HCT116 (cell line): ENCODE measurements at regions not wholly inside any gene's neighbourhood (a gene's known extent, or its start where the extent isn't known, plus 50 kb on each side); places are given as distances from the start of the nearest gene placed in this dataset.

Experiments
- ATAC-seq: fragments of 200-7000 bp; cut with Tn5 transposase; 2 replicates; pipeline ENCODE4 v1.9.1; 2020; ENCODE audit warnings: mild to moderate bottlenecking, moderate library complexity
- BruUV-seq: library from RNA; stranded (reverse); fragments of 400-500 nt; replicated peaks from 2 replicates; lab custom pipeline; 2021; lab: Mats Ljungman, UMichigan
- CTCF ChIA-PET: fragments of 300-600 bp; sonication (Branson Sonifier 250); formaldehyde crosslinking; loops from one replicate; lab custom pipeline; 2021; ENCODE audit warnings: antibody characterized with exemption; lab: Charles Lee
- POLR2A ChIA-PET: fragments of 300-600, 350-600 bp; sonication (Branson Sonifier 250); formaldehyde crosslinking; loops from one replicate; lab custom pipeline; 2021; ENCODE audit warnings: antibody characterized with exemption; lab: Charles Lee
- RAD21 ChIA-PET, 2 experiments: fragments of 300-600 bp; sonication (Branson Sonifier 250); formaldehyde crosslinking; loops; one replicate each; lab custom pipeline; 2023; ENCODE audit warnings: low total read pairs in 2 of 2; ENCODE audit not compliant: uncharacterized antibody in 2 of 2, unreplicated experiment in 2 of 2, low non-redundant PET in 1 of 2; lab: Charles Lee
- DNase-seq: peaks from one replicate; pipeline ENCODE4 v3.0.0-alpha.2; 2010; ENCODE audit warnings: low read depth, low spot score
- H2AFZ ChIP-seq: fragments of 200-600 bp; shearing (Covaris generic), sonication (generic); 2 replicates; pipeline ENCODE4 v1.6.1; 2017; ENCODE audit warnings: low read depth, mixed run types, mixed read lengths, antibody characterized with exemption, low read length; ENCODE audit not compliant: poor library complexity, severe bottlenecking
- H3K27ac ChIP-seq: 2 replicates; pipeline ENCODE4 v1.5.1; 2012; ENCODE audit warnings: low read depth, low read length
- H3K27me3 ChIP-seq: fragments of 200-600 bp; sonication (generic); 2 replicates; pipeline ENCODE4 v1.6.1; 2016; ENCODE audit warnings: mixed run types, low read length, mixed read lengths; ENCODE audit not compliant: insufficient read depth
- H3K36me3 ChIP-seq, 2 experiments: fragments of 200-500 bp in 1 of 2; fragments of 200-600 bp in 1 of 2; sonication (Bioruptor generic) in 1 of 2; sonication (generic) in 1 of 2; 2 replicates each; pipeline versions ENCODE4 v1.5.1 to v1.6.1; 2014 to 2016; ENCODE audit warnings: low read length in 2 of 2, inconsistent platforms in 1 of 2, mixed read lengths in 1 of 2, mixed run types in 1 of 2; ENCODE audit not compliant: insufficient read depth in 2 of 2, control insufficient read depth in 1 of 2
- H3K4me1 ChIP-seq, 2 experiments: fragments of 200-600 bp in 1 of 2; sonication (generic) in 1 of 2; 2 replicates each; pipeline versions ENCODE4 v1.5.1 to v1.6.1; 2012 to 2017; ENCODE audit warnings: low read length in 2 of 2, inconsistent platforms in 1 of 2, mild to moderate bottlenecking in 1 of 2, mixed read lengths in 1 of 2, mixed run types in 1 of 2, moderate library complexity in 1 of 2; ENCODE audit not compliant: insufficient read depth in 2 of 2, control insufficient read depth in 1 of 2
- H3K4me2 ChIP-seq: fragments of 200-600 bp; sonication (generic); 2 replicates; pipeline ENCODE4 v1.6.1; 2017; ENCODE audit warnings: mixed run types, low read length, mixed read lengths
- H3K4me3 ChIP-seq, 2 experiments: fragments of 200-600 bp in 1 of 2; sonication (generic) in 1 of 2; replicated peaks in 1 of 2; 2 replicates each; pipeline ENCODE4 v1.5.1; 2011 to 2016; ENCODE audit warnings: low read length in 2 of 2, control low read depth in 1 of 2, low read depth in 1 of 2, mild to moderate bottlenecking in 1 of 2, mixed read lengths in 1 of 2, mixed run types in 1 of 2
- H3K79me2 ChIP-seq: fragments of 200-600 bp; sonication (generic); 2 replicates; pipeline ENCODE4 v1.6.1; 2017; ENCODE audit warnings: mild to moderate bottlenecking, mixed run types, low read length, moderate library complexity, mixed read lengths; ENCODE audit not compliant: insufficient read depth
- H3K9ac ChIP-seq: fragments of 200-600 bp; sonication (generic); 2 replicates; pipeline ENCODE4 v1.6.1; 2016; ENCODE audit warnings: low read length, mixed read lengths
- H3K9me2 ChIP-seq: fragments of 200-600 bp; sonication (generic), shearing (Covaris generic); 2 replicates; pipeline ENCODE4 v1.6.1; 2017; ENCODE audit warnings: mixed run types, mild to moderate bottlenecking, moderate library complexity; ENCODE audit not compliant: insufficient read depth
- H3K9me3 ChIP-seq, 2 experiments: fragments of 200-500 bp in 1 of 2; fragments of 200-600 bp in 1 of 2; sonication (Bioruptor generic) in 1 of 2; sonication (generic) in 1 of 2; 2 replicates each; pipeline ENCODE4 v1.6.1; 2014 to 2017; ENCODE audit warnings: low read length in 2 of 2, mixed read lengths in 2 of 2, inconsistent platforms in 1 of 2, low read depth in 1 of 2, mild to moderate bottlenecking in 1 of 2, mixed run types in 1 of 2, moderate library complexity in 1 of 2; ENCODE audit not compliant: control insufficient read depth in 1 of 2, insufficient read depth in 1 of 2
- H4K20me1 ChIP-seq: fragments of 200-600 bp; sonication (generic), shearing (Covaris generic); 2 replicates; pipeline ENCODE4 v1.6.1; 2017; ENCODE audit warnings: mixed run types, mild to moderate bottlenecking, moderate library complexity; ENCODE audit not compliant: insufficient read depth
- CBX3 ChIP-seq: IDR thresholded peaks from 2 replicates; pipeline ENCODE4 v1.6.1; 2012; ENCODE audit warnings: low read depth
- CEBPB ChIP-seq: IDR thresholded peaks from 2 replicates; pipeline ENCODE4 v1.6.1; 2012; ENCODE audit warnings: low read depth
- EGR1 ChIP-seq: IDR thresholded peaks from 2 replicates; pipeline ENCODE4 v1.6.1; 2012; ENCODE audit warnings: low read depth
- ELF1 ChIP-seq: IDR thresholded peaks from 2 replicates; pipeline ENCODE4 v1.6.1; 2012; ENCODE audit warnings: low read depth, borderline replicate concordance
- EZH2 ChIP-seq: fragments of 200-600 bp; sonication (generic); IDR thresholded peaks from 2 replicates; pipeline ENCODE4 v1.6.1; 2017; ENCODE audit warnings: antibody characterized with exemption, mixed run types
- EZH2phosphoT487 ChIP-seq: fragments of 200-600 bp; IDR thresholded peaks from 2 replicates; pipeline ENCODE4 v1.6.1; 2018; ENCODE audit warnings: antibody characterized with exemption, borderline replicate concordance
- FOSL1 ChIP-seq: IDR thresholded peaks from 2 replicates; pipeline ENCODE4 v1.6.1; 2012; ENCODE audit warnings: low read depth
- POLR2A ChIP-seq: IDR thresholded peaks from 2 replicates; pipeline ENCODE4 v1.7.0; 2011; ENCODE audit warnings: borderline replicate concordance; ENCODE audit not compliant: insufficient read depth, insufficient read length; ENCODE audit errors: extremely low read depth
- POLR2AphosphoS5 ChIP-seq: IDR thresholded peaks from 2 replicates; pipeline ENCODE4 v1.6.1; 2011; ENCODE audit warnings: mild to moderate bottlenecking, low read depth, low read length, moderate library complexity
- RAD21 ChIP-seq: IDR thresholded peaks from 2 replicates; pipeline ENCODE4 v1.6.1; 2012; ENCODE audit warnings: low read depth, mild to moderate bottlenecking
- SP1 ChIP-seq: IDR thresholded peaks from 2 replicates; pipeline ENCODE4 v1.6.1; 2012; ENCODE audit warnings: low read depth
- YY1 ChIP-seq: IDR thresholded peaks from 2 replicates; pipeline ENCODE4 v1.6.1; 2011; ENCODE audit warnings: low read length, low read depth, moderate library complexity, mild to moderate bottlenecking; ENCODE audit not compliant: insufficient replicate concordance; ENCODE audit errors: extremely low read depth
- ZFX ChIP-seq: fragments of 450-650 bp; IDR thresholded peaks from 2 replicates; pipeline ENCODE4 v1.6.1; 2017
- ZNF274 ChIP-seq: fragments of 200-500 bp; sonication (Bioruptor generic); IDR thresholded peaks from 2 replicates; pipeline ENCODE4 v1.6.1; 2014; ENCODE audit warnings: mild to moderate bottlenecking, low read depth, low read length, inconsistent platforms
- intact Hi-C: fragments of 100-400 bp; cut with micrococcal nuclease; formaldehyde crosslinking; loops from 2 replicates; pipeline ENCODE4 v1.10.0; 2022
- TF ChIP-seq, protein P1 (sequence below): IDR thresholded peaks from 2 replicates; pipeline ENCODE4 v1.6.1; 2011; ENCODE audit warnings: mild to moderate bottlenecking, low read length, moderate library complexity; ENCODE audit not compliant: insufficient replicate concordance; ENCODE audit errors: extremely low read depth
- TF ChIP-seq, protein P2 (sequence below): IDR thresholded peaks from 2 replicates; pipeline ENCODE4 v1.6.1; 2012; ENCODE audit warnings: low read depth
- TF ChIP-seq, protein P3 (sequence below): IDR thresholded peaks from 2 replicates; pipeline ENCODE4 v1.6.1; 2012
- TF ChIP-seq, protein P4 (sequence below), 3 experiments: fragments of 200-600 bp in 1 of 3; sonication (generic) in 1 of 3; IDR thresholded peaks in 2 of 3; conservative IDR thresholded peaks in 1 of 3; 2 replicates each; pipeline ENCODE4 v1.5.1; 2012 to 2017; ENCODE audit warnings: low read depth in 2 of 3, low read length in 2 of 3, antibody characterized with exemption in 1 of 3, borderline replicate concordance in 1 of 3, control low read depth in 1 of 3, mild to moderate bottlenecking in 1 of 3, mixed read lengths in 1 of 3, mixed run types in 1 of 3, moderate library complexity in 1 of 3; ENCODE audit not compliant: insufficient read depth in 1 of 3
- TF ChIP-seq, protein P5 (sequence below): IDR thresholded peaks from 2 replicates; pipeline ENCODE4 v1.6.1; 2012

DNA sequence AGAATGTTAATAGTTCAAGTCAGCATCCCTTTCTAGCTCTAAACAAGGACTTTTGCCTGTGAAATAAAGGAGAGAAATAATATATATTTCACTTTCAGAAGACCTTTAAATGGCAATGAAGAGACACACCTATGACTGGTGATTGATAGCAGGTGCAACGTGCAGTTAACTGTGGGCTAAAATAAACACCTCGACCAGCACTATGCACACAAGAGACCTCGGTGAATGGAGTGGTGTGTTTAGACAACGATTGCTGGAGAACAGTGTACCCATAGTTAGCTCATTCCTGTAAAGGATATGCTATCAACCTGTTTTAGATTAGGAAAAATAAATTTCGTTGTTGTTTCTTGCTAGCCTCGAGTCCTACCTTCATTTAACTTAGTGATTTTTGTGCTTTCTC lies 143.4 kb downstream of the NR4A2 start:
- no peak overlapping the region for H3K4me3 ChIP-seq
- H3K36me3 ChIP-seq, result no peaks in the 10 kb centered on the region
- H4K20me1 ChIP-seq, result no peaks in the 10 kb centered on the region
- ATAC-seq (no peak), DNase-seq (no peak)
- ChIA-PET CTCF (no interaction called here), POLR2A (no interaction called here), RAD21 (no interaction called here)
- no TSS peak for BruUV-seq
- no peaks in the 10 kb centered on the region for H3K79me2 ChIP-seq
- no peak overlapping the region for H3K27ac ChIP-seq
- H3K9me3 ChIP-seq, result no peaks in the 10 kb centered on the region
- no peaks in the 10 kb centered on the region for H3K9me2 ChIP-seq
- TF ChIP-seq, protein P1, sequence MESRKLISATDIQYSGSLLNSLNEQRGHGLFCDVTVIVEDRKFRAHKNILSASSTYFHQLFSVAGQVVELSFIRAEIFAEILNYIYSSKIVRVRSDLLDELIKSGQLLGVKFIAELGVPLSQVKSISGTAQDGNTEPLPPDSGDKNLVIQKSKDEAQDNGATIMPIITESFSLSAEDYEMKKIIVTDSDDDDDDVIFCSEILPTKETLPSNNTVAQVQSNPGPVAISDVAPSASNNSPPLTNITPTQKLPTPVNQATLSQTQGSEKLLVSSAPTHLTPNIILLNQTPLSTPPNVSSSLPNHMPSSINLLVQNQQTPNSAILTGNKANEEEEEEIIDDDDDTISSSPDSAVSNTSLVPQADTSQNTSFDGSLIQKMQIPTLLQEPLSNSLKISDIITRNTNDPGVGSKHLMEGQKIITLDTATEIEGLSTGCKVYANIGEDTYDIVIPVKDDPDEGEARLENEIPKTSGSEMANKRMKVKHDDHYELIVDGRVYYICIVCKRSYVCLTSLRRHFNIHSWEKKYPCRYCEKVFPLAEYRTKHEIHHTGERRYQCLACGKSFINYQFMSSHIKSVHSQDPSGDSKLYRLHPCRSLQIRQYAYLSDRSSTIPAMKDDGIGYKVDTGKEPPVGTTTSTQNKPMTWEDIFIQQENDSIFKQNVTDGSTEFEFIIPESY, result no peak
- TF ChIP-seq RAD21, result no peak
- no peak for TF ChIP-seq CBX3
- TF ChIP-seq EGR1, result no peak
- no peak for TF ChIP-seq SP1
- TF ChIP-seq, protein P2, sequence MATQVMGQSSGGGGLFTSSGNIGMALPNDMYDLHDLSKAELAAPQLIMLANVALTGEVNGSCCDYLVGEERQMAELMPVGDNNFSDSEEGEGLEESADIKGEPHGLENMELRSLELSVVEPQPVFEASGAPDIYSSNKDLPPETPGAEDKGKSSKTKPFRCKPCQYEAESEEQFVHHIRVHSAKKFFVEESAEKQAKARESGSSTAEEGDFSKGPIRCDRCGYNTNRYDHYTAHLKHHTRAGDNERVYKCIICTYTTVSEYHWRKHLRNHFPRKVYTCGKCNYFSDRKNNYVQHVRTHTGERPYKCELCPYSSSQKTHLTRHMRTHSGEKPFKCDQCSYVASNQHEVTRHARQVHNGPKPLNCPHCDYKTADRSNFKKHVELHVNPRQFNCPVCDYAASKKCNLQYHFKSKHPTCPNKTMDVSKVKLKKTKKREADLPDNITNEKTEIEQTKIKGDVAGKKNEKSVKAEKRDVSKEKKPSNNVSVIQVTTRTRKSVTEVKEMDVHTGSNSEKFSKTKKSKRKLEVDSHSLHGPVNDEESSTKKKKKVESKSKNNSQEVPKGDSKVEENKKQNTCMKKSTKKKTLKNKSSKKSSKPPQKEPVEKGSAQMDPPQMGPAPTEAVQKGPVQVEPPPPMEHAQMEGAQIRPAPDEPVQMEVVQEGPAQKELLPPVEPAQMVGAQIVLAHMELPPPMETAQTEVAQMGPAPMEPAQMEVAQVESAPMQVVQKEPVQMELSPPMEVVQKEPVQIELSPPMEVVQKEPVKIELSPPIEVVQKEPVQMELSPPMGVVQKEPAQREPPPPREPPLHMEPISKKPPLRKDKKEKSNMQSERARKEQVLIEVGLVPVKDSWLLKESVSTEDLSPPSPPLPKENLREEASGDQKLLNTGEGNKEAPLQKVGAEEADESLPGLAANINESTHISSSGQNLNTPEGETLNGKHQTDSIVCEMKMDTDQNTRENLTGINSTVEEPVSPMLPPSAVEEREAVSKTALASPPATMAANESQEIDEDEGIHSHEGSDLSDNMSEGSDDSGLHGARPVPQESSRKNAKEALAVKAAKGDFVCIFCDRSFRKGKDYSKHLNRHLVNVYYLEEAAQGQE, result no peak
- no peak for TF ChIP-seq ZNF274
- TF ChIP-seq, protein P3, sequence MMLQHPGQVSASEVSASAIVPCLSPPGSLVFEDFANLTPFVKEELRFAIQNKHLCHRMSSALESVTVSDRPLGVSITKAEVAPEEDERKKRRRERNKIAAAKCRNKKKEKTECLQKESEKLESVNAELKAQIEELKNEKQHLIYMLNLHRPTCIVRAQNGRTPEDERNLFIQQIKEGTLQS, result no peak
- no peak for TF ChIP-seq EZH2
- TF ChIP-seq YY1, result no peak
- no peak for TF ChIP-seq ZFX
- no peak for TF ChIP-seq POLR2AphosphoS5
- TF ChIP-seq, protein P4, sequence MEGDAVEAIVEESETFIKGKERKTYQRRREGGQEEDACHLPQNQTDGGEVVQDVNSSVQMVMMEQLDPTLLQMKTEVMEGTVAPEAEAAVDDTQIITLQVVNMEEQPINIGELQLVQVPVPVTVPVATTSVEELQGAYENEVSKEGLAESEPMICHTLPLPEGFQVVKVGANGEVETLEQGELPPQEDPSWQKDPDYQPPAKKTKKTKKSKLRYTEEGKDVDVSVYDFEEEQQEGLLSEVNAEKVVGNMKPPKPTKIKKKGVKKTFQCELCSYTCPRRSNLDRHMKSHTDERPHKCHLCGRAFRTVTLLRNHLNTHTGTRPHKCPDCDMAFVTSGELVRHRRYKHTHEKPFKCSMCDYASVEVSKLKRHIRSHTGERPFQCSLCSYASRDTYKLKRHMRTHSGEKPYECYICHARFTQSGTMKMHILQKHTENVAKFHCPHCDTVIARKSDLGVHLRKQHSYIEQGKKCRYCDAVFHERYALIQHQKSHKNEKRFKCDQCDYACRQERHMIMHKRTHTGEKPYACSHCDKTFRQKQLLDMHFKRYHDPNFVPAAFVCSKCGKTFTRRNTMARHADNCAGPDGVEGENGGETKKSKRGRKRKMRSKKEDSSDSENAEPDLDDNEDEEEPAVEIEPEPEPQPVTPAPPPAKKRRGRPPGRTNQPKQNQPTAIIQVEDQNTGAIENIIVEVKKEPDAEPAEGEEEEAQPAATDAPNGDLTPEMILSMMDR (IDR thresholded peaks at IDR 0.05 in 2 of 3, conservative IDR thresholded peaks at IDR 0.05 in 1 of 3; ENCODE audit: borderline replicate concordance in 1 of 3, insufficient read depth in 1 of 3, low read depth in 2 of 3, low read length in 2 of 3), result no peak
- TF ChIP-seq ELF1, result no peak
- TF ChIP-seq, protein P5, sequence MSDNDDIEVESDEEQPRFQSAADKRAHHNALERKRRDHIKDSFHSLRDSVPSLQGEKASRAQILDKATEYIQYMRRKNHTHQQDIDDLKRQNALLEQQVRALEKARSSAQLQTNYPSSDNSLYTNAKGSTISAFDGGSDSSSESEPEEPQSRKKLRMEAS, result no peak
- TF ChIP-seq FOSL1, result no peak
- no peak for TF ChIP-seq EZH2phosphoT487
- no peak for TF ChIP-seq POLR2A
- no peak for TF ChIP-seq CEBPB
- no peak overlapping the region for H3K4me2 ChIP-seq
- intact Hi-C loops, result no loop called here
- H3K9ac ChIP-seq, result no peak overlapping the region
- no peaks in the 10 kb centered on the region for H3K27me3 ChIP-seq
- H2AFZ ChIP-seq, result no peak overlapping the region
- no peaks in the 10 kb centered on the region; a peak in 1 of 4 replicates for H3K4me1 ChIP-seq
